Testis (tissue), 2 donors: ENCODE measurements at regions not wholly inside any gene's neighbourhood (a gene's known extent, or its start where the extent isn't known, plus 50 kb on each side); places are given as distances from the start of the nearest gene placed in this dataset.

Experiments used
- DNase-seq: peaks from one replicate; pipeline ENCODE4 v3.0.0-alpha.2; 2019
- H3K27ac ChIP-seq, 2 donors: fragments of 200-600 bp; sonication (generic); one replicate each; pipeline ENCODE4 v1.5.1; 2019
- H3K27me3 ChIP-seq: fragments of 200-600 bp; sonication (generic); one replicate; pipeline ENCODE4 v1.5.1; 2019
- H3K36me3 ChIP-seq: fragments of 200-600 bp; sonication (generic); one replicate; pipeline ENCODE4 v1.5.1; 2017; ENCODE audit warnings: low read depth; ENCODE audit errors: missing control alignments
- H3K4me1 ChIP-seq: fragments of 200-600 bp; sonication (generic); one replicate; pipeline ENCODE4 v1.5.1; 2019
- H3K4me3 ChIP-seq, 2 donors: fragments of 200-600 bp; sonication (generic); one replicate each; pipeline ENCODE4 v1.5.1; 2017 to 2019
- H3K9me3 ChIP-seq: fragments of 200-600 bp; sonication (generic); one replicate; pipeline ENCODE4 v1.5.1; 2017
- CTCF ChIP-seq, 3 experiments: fragments of 450-650 bp in 2 of 3; fragments of 200-600 bp in 1 of 3; sonication (generic) in 1 of 3; IDR thresholded peaks; one replicate each; pipeline ENCODE4 v1.5.1; 2016 to 2019; ENCODE audit warnings: antibody characterized with exemption in 3 of 3, mild to moderate bottlenecking in 2 of 3, moderate library complexity in 1 of 3
- POLR2A ChIP-seq: fragments of 450-650 bp; IDR thresholded peaks from one replicate; pipeline ENCODE4 v1.6.1; 2017; ENCODE audit warnings: antibody characterized with exemption, mild to moderate bottlenecking, moderate library complexity
- WGBS, 2 donors: methylation state at CpG; one replicate each; pipeline ENCODE4 v1.1.5; 2018; 5-methylcytosine and 5-hydroxymethylcytosine counted together
- intact Hi-C: fragments of 100-400 bp; cut with DNase I; formaldehyde crosslinking; loops from one replicate; pipeline ENCODE4 v1.15.1; 2023; ENCODE audit warnings: low total_unique reads

GRCh38 chr6:21740376-21741124, 147.0 kb downstream of the SOX4 start:
- Histone ChIP-seq H3K27ac (no peak overlapping the region), H3K4me1 (no peaks in the 10 kb centered on the region), H3K36me3 (no peaks in the 10 kb centered on the region), H3K27me3 (no peaks in the 10 kb centered on the region), H3K9me3 (no peaks in the 10 kb centered on the region), H3K4me3 (no peak overlapping the region)
- WGBS, 2 donors, result 72 to 76% methylated on average over 4 of the region's 4 CpGs
- TF ChIP-seq CTCF (IDR thresholded peaks at IDR 0.05) (no peak), POLR2A (no peak)
- no peak for DNase-seq
- intact Hi-C loops, result no loop called here

- Histone ChIP-seq H3K9me3 (no peaks in the 10 kb centered on the region), H3K36me3 (no peaks in the 10 kb centered on the region), H3K4me3 (no peak overlapping the region), H3K4me1 (no peaks in the 10 kb centered on the region), H3K27ac (no peak overlapping the region), H3K27me3 (no peaks in the 10 kb centered on the region)
- intact Hi-C loops, result no loop called here
- 58 to 61% methylated on average over 6 of the region's 6 CpGs for WGBS, 2 donors
- DNase-seq, result no peak
- TF ChIP-seq POLR2A (no peak), CTCF (IDR thresholded peaks at IDR 0.05) (no peak)
Measured at GRCh38 chr6:21741221-21742109, 147.9 kb downstream of the SOX4 start.

GRCh38 chr6:21742238-21742660, 148.7 kb downstream of the SOX4 start:
- H3K27ac ChIP-seq, result no peak overlapping the region
- no peak for TF ChIP-seq CTCF (IDR thresholded peaks at IDR 0.05)
- TF ChIP-seq POLR2A, result no peak
- H3K27me3 ChIP-seq, result no peaks in the 10 kb centered on the region
- H3K4me1 ChIP-seq, result no peaks in the 10 kb centered on the region
- H3K36me3 ChIP-seq, result no peaks in the 10 kb centered on the region
- no peaks in the 10 kb centered on the region for H3K9me3 ChIP-seq
- no peak overlapping the region for H3K4me3 ChIP-seq
- DNase-seq, result no peak
- intact Hi-C loops, result no loop called here
- WGBS, 2 donors, result 77 to 84% methylated on average over 6 of the region's 6 CpGs

GRCh38 chr6:21744331-21744730, 150.8 kb downstream of the SOX4 start:
- intact Hi-C loops, result no loop called here
- Histone ChIP-seq H3K27ac (no peak overlapping the region), H3K4me3 (no peak overlapping the region), H3K9me3 (no peaks in the 10 kb centered on the region), H3K36me3 (no peaks in the 10 kb centered on the region), H3K27me3 (no peaks in the 10 kb centered on the region), H3K4me1 (no peaks in the 10 kb centered on the region)
- WGBS, 2 donors, result 78 to 85% methylated on average over 1 of the region's 1 CpG
- DNase-seq, result no peak
- TF ChIP-seq CTCF (IDR thresholded peaks at IDR 0.05) (no peak), POLR2A (no peak)
